ENCODE measurements at regions not wholly inside any gene's neighbourhood (a gene's known extent, or its start where the extent isn't known, plus 50 kb on each side); places are given as distances from the start of the nearest gene placed in this dataset.

DNA sequence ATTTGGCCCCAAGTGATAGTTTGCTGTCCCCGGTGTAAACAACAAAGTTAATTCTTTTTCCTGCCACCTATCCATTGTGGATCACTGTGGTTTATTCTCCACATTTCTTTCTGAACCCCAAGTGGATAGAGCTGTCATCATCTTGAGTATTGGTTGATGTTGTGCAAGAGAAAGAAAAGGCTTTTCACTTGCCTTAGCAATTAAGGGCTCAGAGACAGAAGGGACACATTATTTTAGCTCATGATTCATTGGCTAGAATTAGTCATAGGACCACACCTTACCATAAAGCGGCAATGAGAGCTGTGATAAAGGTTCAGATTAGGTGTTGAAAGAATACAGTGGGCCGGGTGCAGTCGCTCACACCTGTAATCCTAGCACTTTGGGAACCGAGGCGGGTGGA is 442.1 kb upstream of the DCC start:
- Histone ChIP-seq H3K27ac (no peak overlapping the region), H3K4me3 (no peak overlapping the region)
- no peak for DNase-seq (ENCODE audit: low spot score)
- TF ChIP-seq, protein P1, sequence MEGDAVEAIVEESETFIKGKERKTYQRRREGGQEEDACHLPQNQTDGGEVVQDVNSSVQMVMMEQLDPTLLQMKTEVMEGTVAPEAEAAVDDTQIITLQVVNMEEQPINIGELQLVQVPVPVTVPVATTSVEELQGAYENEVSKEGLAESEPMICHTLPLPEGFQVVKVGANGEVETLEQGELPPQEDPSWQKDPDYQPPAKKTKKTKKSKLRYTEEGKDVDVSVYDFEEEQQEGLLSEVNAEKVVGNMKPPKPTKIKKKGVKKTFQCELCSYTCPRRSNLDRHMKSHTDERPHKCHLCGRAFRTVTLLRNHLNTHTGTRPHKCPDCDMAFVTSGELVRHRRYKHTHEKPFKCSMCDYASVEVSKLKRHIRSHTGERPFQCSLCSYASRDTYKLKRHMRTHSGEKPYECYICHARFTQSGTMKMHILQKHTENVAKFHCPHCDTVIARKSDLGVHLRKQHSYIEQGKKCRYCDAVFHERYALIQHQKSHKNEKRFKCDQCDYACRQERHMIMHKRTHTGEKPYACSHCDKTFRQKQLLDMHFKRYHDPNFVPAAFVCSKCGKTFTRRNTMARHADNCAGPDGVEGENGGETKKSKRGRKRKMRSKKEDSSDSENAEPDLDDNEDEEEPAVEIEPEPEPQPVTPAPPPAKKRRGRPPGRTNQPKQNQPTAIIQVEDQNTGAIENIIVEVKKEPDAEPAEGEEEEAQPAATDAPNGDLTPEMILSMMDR (IDR thresholded peaks at IDR 0.05) = no peak

DNA sequence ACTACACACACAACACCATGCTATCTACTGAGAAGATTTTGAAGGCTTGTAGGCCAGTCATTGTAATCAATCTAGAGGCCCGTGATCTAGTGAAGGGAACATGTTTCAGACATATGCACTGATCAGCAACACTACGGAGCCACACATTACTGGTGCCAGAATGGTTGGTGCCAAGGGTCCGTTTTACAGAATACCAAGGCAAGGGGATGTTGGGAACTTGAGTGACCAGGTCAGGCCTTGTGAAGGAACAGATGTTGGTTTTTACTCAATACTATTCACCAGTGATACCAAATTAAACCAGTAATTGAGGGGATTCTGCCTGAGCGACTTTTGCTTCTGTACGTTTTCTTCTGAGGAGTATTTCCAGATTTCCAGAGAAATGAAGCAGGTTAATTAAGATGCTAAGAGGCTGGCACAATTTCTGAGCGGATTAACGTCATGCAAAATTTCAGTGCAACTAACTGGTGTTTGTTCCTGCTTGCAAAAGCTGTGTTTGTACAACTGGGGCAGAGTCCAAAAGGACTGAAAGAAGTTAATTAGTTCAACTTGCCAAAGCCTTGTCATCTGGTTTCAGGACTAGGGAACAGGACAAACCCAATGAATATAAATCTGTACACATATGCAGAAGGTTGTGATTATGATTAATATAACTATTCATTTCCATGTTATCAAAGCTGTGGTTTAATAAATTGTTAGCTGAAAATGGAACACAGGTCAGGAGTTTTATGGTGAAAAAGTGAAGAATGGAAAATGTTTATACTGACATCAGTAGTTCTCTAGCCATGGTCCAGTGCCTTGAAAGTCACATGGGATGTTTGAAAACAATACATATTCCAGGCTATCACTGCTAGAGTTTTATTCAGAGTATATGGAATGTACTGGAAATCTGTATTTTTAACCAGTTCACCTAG is 432.1 kb upstream of the DCC start:
- DNase-seq (ENCODE audit: low spot score) = no peak
- Histone ChIP-seq H3K4me3 (no peak overlapping the region), H3K27ac (no peak overlapping the region)
- TF ChIP-seq, protein P1 (IDR thresholded peaks at IDR 0.05) = no peak

DNA sequence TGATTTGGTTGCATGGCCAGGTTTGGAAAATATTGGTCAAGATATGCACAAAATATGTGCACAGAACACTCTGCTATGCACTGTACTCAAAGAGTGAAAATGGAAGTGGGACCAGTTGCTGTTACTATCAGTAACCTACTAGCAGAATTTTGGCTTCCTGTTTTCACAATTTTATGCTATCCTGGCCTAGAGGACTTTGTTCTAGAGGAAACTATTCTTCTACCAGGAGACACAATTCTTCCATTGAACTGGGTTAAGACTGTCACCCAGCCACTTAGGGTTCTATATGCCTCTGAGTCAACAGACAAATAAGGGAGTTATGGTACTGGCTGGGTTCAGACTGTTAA is 431.4 kb upstream of the DCC start:
- no peak for DNase-seq (ENCODE audit: low spot score)
- H3K27ac ChIP-seq = no peak overlapping the region
- no peak overlapping the region for H3K4me3 ChIP-seq
- TF ChIP-seq, protein P1 (IDR thresholded peaks at IDR 0.05) = no peak

DNA sequence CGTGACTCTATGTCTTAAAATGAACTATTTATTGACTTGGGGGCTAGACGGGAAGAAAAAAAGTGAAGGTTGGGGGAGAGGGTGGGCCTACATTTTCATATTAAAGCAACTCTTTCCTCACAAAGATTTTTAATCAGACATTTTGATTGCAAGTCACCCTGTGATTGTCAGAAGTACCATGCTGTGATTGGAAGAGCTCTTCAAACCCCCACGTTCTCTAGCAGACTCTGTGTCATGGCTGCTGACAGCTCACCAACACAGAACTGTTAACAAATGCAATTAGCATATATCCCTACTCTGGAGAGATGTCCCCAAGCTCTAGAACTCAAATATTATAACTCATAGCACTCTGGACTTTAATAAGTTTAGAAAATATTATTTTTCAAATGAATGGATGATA is 428.4 kb upstream of the DCC start:
- H3K27ac ChIP-seq = no peak overlapping the region
- no peak for DNase-seq (ENCODE audit: low spot score)
- no peak overlapping the region for H3K4me3 ChIP-seq
- TF ChIP-seq, protein P1 (IDR thresholded peaks at IDR 0.05) = no peak

DNA sequence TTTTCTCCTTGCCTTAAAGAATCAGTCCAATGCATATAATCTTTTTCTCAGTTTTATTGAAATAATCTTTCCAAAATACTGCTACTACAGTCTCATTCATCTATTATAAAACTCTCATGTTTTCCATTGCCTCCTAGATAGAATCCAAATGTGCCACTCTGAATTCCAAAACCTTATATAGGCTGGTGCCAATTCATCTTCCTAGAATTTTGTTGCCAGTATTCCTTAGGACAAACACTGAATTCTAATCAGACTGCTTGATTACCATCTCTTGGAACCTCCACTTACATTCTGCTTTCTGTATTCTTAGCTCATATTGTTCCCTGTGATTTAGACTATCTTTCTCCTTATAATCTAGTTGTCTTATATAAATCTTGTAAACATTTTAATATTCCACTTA is 427.6 kb upstream of the DCC start:
- no peak overlapping the region for H3K27ac ChIP-seq
- TF ChIP-seq, protein P1 (IDR thresholded peaks at IDR 0.05) = no peak
- no peak for DNase-seq (ENCODE audit: low spot score)

DNA sequence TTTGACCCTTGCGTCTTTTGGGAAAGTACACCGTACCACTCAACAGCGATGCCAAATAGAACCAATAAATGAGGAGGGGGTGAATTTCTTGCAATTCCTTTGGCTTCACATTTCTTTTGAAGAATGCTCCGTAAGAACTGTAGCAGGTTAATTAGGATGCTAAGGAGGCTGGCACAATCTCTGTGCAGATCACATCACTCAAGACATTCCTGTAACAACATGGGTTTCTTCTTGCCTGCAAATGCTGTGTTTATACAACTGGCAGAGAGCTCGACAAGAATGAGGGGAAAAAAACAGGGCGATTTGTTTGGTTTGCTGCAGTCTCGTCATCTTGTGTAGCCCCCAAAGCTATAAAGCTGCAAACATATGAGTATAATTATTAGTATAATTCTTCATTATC is 424.8 kb upstream of the DCC start:
- no peak for DNase-seq (ENCODE audit: low spot score)
- TF ChIP-seq, protein P1 (IDR thresholded peaks at IDR 0.05) = no peak
- Histone ChIP-seq H3K4me3 (no peak overlapping the region), H3K27ac (no peak overlapping the region)

More for the DNA sequence above, 427.6 kb upstream of the DCC start:
- no peak overlapping the region for H3K4me3 ChIP-seq

DNA sequence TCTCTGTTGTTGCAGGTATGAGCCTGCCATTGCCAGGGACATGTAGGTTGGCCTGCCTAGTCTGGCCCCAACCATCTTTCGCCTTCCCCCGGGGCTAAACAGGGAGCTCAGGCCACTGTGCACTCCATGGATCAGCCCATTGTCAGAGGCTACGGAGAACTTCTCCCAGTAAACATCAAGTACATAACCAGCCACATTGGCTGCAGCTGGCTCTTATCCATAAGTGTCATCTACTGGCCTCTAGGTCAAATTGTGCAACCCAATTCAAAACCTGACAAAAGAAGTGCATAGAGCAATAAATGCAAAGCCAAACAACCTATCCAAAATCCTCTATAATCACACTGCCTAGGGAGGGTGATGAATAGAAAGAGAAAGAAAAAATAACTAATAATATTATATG is 418.1 kb upstream of the DCC start:
- DNase-seq (ENCODE audit: low spot score) = no peak
- no peak overlapping the region for H3K27ac ChIP-seq
- TF ChIP-seq, protein P1 (IDR thresholded peaks at IDR 0.05) = no peak

More for the DNA sequence above, 418.1 kb upstream of the DCC start:
- H3K4me3 ChIP-seq = no peak overlapping the region

Measured in coronary artery (tissue), 2 donors.